Sigmoid colon (tissue), 6 donors: ENCODE measurements at regions not wholly inside any gene's neighbourhood (a gene's known extent, or its start where the extent isn't known, plus 50 kb on each side); places are given as distances from the start of the nearest gene placed in this dataset.

Experiments used
- DNase-seq: peaks from one replicate; pipeline ENCODE4 v3.0.0-alpha.2; 2019
- H3K27ac ChIP-seq, 4 donors: fragments of 200-600 bp; sonication (generic); one replicate each; pipeline ENCODE4 v1.5.1; 2016 to 2019; ENCODE audit warnings: mild to moderate bottlenecking in 1 of 4
- H3K27me3 ChIP-seq, 3 donors: fragments of 200-600 bp; sonication (generic); one replicate each; pipeline ENCODE4 v1.5.1; 2019; ENCODE audit warnings: mild to moderate bottlenecking in 1 of 3
- H3K36me3 ChIP-seq, 4 donors: fragments of 200-600 bp; sonication (generic); one replicate each; pipeline ENCODE4 v1.5.1; 2016 to 2019
- H3K4me1 ChIP-seq, 4 donors: fragments of 200-600 bp; sonication (generic); one replicate each; pipeline ENCODE4 v1.5.1; 2017 to 2019
- H3K4me3 ChIP-seq, 4 donors: fragments of 200-600 bp; sonication (generic); one replicate each; pipeline ENCODE4 v1.5.1; 2017 to 2019; ENCODE audit warnings: mild to moderate bottlenecking in 2 of 4, moderate library complexity in 1 of 4
- H3K9me3 ChIP-seq, 4 donors: fragments of 200-600 bp in 3 of 4; sonication (generic) in 3 of 4; one replicate each; pipeline versions ENCODE4 v1.5.1 to v1.6.1; 2013 to 2019
- EP300 ChIP-seq, 4 donors: sonication (generic); formaldehyde crosslinking; IDR thresholded peaks; one replicate each; pipeline ENCODE4 v1.6.1; 2017; ENCODE audit warnings: antibody characterized with exemption in 4 of 4
- POLR2A ChIP-seq, 2 donors: fragments of 450-650 bp; IDR thresholded peaks; one replicate each; pipeline ENCODE4 v1.6.1; 2016; ENCODE audit warnings: antibody characterized with exemption in 2 of 2, mild to moderate bottlenecking in 2 of 2, moderate library complexity in 2 of 2
- POLR2AphosphoS5 ChIP-seq, 4 donors: sonication (generic); formaldehyde crosslinking; IDR thresholded peaks; one replicate each; pipeline ENCODE4 v1.6.1; 2017; ENCODE audit warnings: antibody characterized with exemption in 4 of 4
- WGBS, 2 donors: extraction: QIAGEN DNeasy Blood & Tissue Kit; methylation state at CpG; one replicate each; pipeline ENCODE4 v1.1.7; 2013; 5-methylcytosine and 5-hydroxymethylcytosine counted together
- intact Hi-C: fragments of 100-400 bp; cut with DNase I; formaldehyde crosslinking; loops from one replicate; pipeline ENCODE4 v1.15.1; 2023
- TF ChIP-seq, protein P1 (sequence below), 4 experiments: fragments of 450-650 bp in 3 of 4; fragments of 200-600 bp in 1 of 4; IDR thresholded peaks; one replicate each; pipeline ENCODE4 v1.5.1; 2016 to 2019; ENCODE audit warnings: antibody characterized with exemption in 4 of 4, mild to moderate bottlenecking in 3 of 4, moderate library complexity in 2 of 4
- donor health status: healthy with polysubstance abuse.
- donor health status: healthy.

DNA sequence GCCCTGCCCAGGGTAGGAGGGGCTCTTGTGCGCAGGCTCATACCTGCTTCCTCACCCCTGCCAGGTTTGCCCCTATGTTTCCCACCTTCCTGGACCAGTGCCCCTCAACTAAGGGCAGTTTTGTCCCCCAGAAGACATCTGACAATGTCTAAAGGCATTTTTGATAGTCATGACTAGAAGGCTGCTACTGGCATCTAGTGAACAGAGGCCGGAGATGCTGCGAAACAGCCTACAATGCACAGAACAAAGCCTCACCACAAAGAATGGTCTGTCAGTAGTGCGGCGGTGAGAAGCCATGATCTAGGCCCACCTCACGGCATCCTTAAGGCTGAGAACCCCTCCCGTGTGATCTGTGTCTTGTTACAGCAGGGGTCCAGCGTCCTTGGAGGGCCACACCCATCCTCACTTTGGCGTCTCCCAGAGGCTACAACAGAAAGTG, 96.0 kb downstream of the TMEM17 start:
- H3K27ac ChIP-seq = peak overlapping the region in 2 of 4 donors; percentile 4 to 79
- TF ChIP-seq POLR2AphosphoS5 (IDR thresholded peaks at IDR 0.05) = no peak
- TF ChIP-seq, protein P1, sequence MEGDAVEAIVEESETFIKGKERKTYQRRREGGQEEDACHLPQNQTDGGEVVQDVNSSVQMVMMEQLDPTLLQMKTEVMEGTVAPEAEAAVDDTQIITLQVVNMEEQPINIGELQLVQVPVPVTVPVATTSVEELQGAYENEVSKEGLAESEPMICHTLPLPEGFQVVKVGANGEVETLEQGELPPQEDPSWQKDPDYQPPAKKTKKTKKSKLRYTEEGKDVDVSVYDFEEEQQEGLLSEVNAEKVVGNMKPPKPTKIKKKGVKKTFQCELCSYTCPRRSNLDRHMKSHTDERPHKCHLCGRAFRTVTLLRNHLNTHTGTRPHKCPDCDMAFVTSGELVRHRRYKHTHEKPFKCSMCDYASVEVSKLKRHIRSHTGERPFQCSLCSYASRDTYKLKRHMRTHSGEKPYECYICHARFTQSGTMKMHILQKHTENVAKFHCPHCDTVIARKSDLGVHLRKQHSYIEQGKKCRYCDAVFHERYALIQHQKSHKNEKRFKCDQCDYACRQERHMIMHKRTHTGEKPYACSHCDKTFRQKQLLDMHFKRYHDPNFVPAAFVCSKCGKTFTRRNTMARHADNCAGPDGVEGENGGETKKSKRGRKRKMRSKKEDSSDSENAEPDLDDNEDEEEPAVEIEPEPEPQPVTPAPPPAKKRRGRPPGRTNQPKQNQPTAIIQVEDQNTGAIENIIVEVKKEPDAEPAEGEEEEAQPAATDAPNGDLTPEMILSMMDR (IDR thresholded peaks at IDR 0.05) = no peak
- TF ChIP-seq POLR2A (IDR thresholded peaks at IDR 0.05) = no peak
- TF ChIP-seq EP300 (IDR thresholded peaks at IDR 0.05) = no peak

DNA sequence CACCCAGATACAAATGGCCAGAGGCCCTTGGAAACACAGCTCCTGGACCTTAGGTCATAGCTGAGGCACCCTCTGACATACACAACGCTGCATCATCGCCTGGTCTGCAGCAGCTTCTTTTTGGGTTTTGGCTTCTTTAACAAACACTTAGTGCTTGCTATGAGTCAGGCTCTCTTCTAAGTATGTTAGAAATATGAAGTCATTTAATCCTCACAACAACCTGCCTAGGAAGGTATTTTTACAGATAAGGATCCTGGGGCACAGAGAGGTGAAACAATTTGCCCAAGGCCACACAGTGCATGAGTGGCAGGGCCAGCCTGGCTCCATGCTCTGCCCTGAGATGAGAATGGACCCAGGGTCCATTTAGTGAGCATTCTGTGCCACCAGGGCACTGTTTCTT, 96.6 kb downstream of the TMEM17 start:
- peaks cover 0 to 28% (median 23%) of the 10 kb centered on the region in 4 donors for H3K4me1 ChIP-seq
- H3K9me3 ChIP-seq = no peaks in the 10 kb centered on the region
- peak overlapping the region in 1 of 4 donors; percentile 4 for H3K27ac ChIP-seq
- no peak overlapping the region for H3K4me3 ChIP-seq
- intact Hi-C loops = no loop called here
- no peak for DNase-seq
- H3K36me3 ChIP-seq = no peaks in the 10 kb centered on the region
- 91 to 96% methylated on average over 2 of the region's 2 CpGs for WGBS, 2 donors
- H3K27me3 ChIP-seq = no peaks in the 10 kb centered on the region
- TF ChIP-seq, protein P1 (IDR thresholded peaks at IDR 0.05) = no peak
- TF ChIP-seq EP300 (IDR thresholded peaks at IDR 0.05) (no peak), POLR2A (IDR thresholded peaks at IDR 0.05) (no peak), POLR2AphosphoS5 (IDR thresholded peaks at IDR 0.05) (no peak)

More for the DNA sequence above, 96.0 kb downstream of the TMEM17 start:
- H3K36me3 ChIP-seq = no peaks in the 10 kb centered on the region
- no peaks in the 10 kb centered on the region for H3K9me3 ChIP-seq
- H3K27me3 ChIP-seq = no peaks in the 10 kb centered on the region
- no peak for DNase-seq
- intact Hi-C loops = loop anchor here (2.0 to 5.0 kb wide), 3 partner anchors 211 to 415 kb away; no protein-coding TSS in a partner anchor
- peaks cover 0 to 28% (median 23%) of the 10 kb centered on the region in 4 donors for H3K4me1 ChIP-seq
- H3K4me3 ChIP-seq = no peak overlapping the region
- WGBS, 2 donors = 80 to 85% methylated on average over 9 of the region's 9 CpGs

DNA sequence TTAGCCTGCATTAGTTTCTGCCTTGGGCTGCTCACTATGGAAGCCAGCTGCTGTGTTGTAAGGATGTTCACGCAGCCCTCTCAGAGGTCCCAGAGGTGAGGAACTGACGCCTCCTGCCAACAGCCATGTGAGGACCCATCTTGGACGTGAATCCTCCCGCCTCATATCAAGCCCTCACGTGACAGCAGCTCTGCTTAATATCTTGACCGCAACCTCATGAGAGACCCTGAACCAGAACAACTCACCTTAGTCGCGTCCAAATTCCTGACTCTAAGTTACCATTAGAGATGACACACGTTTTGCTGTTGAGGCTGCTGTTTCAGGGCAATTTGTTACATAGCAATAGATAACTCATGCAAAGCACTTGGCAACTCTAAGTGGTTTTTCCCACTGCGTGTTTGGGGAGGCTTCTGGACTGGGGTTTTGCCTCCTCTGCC, 97.7 kb downstream of the TMEM17 start:
- Histone ChIP-seq H3K27me3 (no peaks in the 10 kb centered on the region), H3K27ac (no peak overlapping the region), H3K36me3 (no peaks in the 10 kb centered on the region), H3K4me1 (peaks cover 0 to 28% (median 23%) of the 10 kb centered on the region in 4 donors), H3K9me3 (no peaks in the 10 kb centered on the region), H3K4me3 (no peak overlapping the region)
- intact Hi-C loops = no loop called here
- peak in 3 of 4 donors; percentile 24 to 62 (median 34) for TF ChIP-seq POLR2AphosphoS5 (IDR thresholded peaks at IDR 0.05)
- no peak for TF ChIP-seq EP300 (IDR thresholded peaks at IDR 0.05)
- TF ChIP-seq POLR2A (IDR thresholded peaks at IDR 0.05) = no peak
- TF ChIP-seq, protein P1 (IDR thresholded peaks at IDR 0.05) = no peak
- peak; percentile 86 for DNase-seq
- 89 to 92% methylated on average over 10 of the region's 10 CpGs for WGBS, 2 donors

DNA sequence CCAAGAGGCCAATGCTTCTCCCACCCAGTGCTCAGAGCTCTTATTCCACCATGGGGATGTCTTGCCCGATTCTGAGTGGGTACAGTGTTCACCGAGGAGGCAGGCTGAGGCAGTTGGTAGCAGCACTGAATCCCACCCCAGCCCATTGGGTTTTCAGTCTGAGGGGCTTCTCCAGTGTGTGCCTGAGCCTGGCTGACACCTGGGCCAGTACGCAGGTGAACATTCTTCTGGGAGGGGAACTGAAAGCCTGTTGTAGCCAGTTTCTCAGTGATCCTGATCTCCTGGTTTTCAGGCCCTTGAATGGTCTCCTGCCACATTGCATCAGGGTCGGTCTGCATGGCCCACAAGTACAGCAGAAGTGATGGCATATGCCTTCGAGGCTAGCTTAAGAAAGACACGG, 98.2 kb downstream of the TMEM17 start:
- H3K4me3 ChIP-seq = no peak overlapping the region
- H3K27me3 ChIP-seq = no peaks in the 10 kb centered on the region
- H3K36me3 ChIP-seq = no peaks in the 10 kb centered on the region
- peaks cover 0 to 28% (median 23%) of the 10 kb centered on the region in 4 donors for H3K4me1 ChIP-seq
- H3K9me3 ChIP-seq = no peaks in the 10 kb centered on the region
- H3K27ac ChIP-seq = no peak overlapping the region
- 75 to 89% methylated on average over 6 of the region's 6 CpGs for WGBS, 2 donors
- DNase-seq = no peak
- no peak for TF ChIP-seq EP300 (IDR thresholded peaks at IDR 0.05)
- no peak for TF ChIP-seq POLR2AphosphoS5 (IDR thresholded peaks at IDR 0.05)
- no peak for TF ChIP-seq POLR2A (IDR thresholded peaks at IDR 0.05)
- TF ChIP-seq, protein P1 (IDR thresholded peaks at IDR 0.05) = no peak
- intact Hi-C loops = no loop called here

DNA sequence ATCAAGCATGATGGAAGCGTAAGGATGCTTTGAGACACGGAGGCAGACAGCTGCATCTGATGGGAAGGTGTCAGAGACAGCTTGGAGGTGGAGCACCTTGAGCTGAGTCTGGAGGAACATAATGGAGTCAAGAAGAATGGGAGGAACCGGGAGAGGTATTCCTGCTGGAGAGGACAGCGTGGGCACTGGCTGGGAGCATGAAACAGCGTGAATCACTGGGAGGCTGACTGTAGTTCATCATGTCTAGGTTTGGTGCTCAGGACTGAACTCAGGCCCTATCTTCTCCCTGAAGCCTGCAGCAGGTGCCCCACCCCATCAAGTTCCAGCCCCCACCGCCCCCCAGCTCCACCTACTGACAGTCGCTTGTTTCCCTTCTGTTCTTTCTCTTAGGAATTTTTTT, 98.6 kb downstream of the TMEM17 start:
- no peak for DNase-seq
- peaks cover 0 to 25% (median 22%) of the 10 kb centered on the region in 4 donors for H3K4me1 ChIP-seq
- intact Hi-C loops = no loop called here

More for the DNA sequence above, 98.6 kb downstream of the TMEM17 start:
- Histone ChIP-seq H3K36me3 (no peaks in the 10 kb centered on the region), H3K27me3 (no peaks in the 10 kb centered on the region), H3K4me3 (no peak overlapping the region), H3K27ac (no peak overlapping the region), H3K9me3 (no peaks in the 10 kb centered on the region)
- 97% methylated on average over 7 of the region's 7 CpGs for WGBS, 2 donors
- TF ChIP-seq POLR2AphosphoS5 (IDR thresholded peaks at IDR 0.05) (no peak), EP300 (IDR thresholded peaks at IDR 0.05) (no peak), POLR2A (IDR thresholded peaks at IDR 0.05) (no peak)
- TF ChIP-seq, protein P1 (IDR thresholded peaks at IDR 0.05) = no peak
